HG03025 (cell line): ENCODE measurements at regions not wholly inside any gene's neighbourhood (a gene's known extent, or its start where the extent isn't known, plus 50 kb on each side); places are given as distances from the start of the nearest gene placed in this dataset.
"Not testable (repeated sequence)": the region's sequence is repeated elsewhere in the genome, so short reads cannot be mapped to it uniquely, and the experiment has no call there.

ENCODE experiments used
- ATAC-seq: cut with Tn5 transposase; IDR thresholded peaks from one replicate; pipeline ENCODE4 v1.9.1; 2021; ENCODE audit warnings: mild to moderate bottlenecking, moderate library complexity; ENCODE audit not compliant: unreplicated experiment, low FRiP score

DNA sequence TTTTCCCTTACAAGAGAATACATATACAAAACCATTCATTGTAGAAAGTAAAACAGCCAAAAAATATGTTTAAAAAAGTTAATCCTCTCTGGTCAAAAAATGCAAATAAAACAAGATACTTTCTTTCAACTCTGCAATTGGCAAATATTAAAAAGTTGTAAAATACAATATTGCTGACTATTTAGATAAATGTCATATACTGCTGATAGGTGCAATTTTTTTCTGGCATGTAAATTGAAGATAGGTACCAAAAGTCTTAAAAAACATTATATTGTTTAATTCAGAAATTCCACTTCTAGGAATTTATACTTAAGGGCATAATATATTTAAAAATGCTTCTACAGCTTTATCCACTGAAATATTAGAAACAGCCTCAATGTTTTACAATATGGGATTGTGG is 66.4 kb upstream of the TLL1 start:
- no peak for ATAC-seq

- no peak for ATAC-seq
Observed at GRCh38 chr4:165810726-165811125, 62.3 kb upstream of the TLL1 start.

GRCh38 chr4:165813606-165814005 is 59.4 kb upstream of the TLL1 start:
- no peak for ATAC-seq

GRCh38 chr4:165814256-165815020 is 58.6 kb upstream of the TLL1 start:
- ATAC-seq, result no peak

- not testable (repeated sequence) for ATAC-seq
Observed at GRCh38 chr4:165819126-165819525, 53.9 kb upstream of the TLL1 start.
